HCT116 (cell line): ENCODE measurements at regions not wholly inside any gene's neighbourhood (a gene's known extent, or its start where the extent isn't known, plus 50 kb on each side); places are given as distances from the start of the nearest gene placed in this dataset.

Experiments
- CEBPB ChIP-seq: IDR thresholded peaks from 2 replicates; pipeline ENCODE4 v1.6.1; 2012; ENCODE audit warnings: low read depth
- EZH2 ChIP-seq: fragments of 200-600 bp; sonication (generic); IDR thresholded peaks from 2 replicates; pipeline ENCODE4 v1.6.1; 2017; ENCODE audit warnings: antibody characterized with exemption, mixed run types
- FOSL1 ChIP-seq: IDR thresholded peaks from 2 replicates; pipeline ENCODE4 v1.6.1; 2012; ENCODE audit warnings: low read depth
- JUND ChIP-seq: IDR thresholded peaks from 2 replicates; pipeline ENCODE4 v1.6.1; 2012
- MAX ChIP-seq: IDR thresholded peaks from 2 replicates; pipeline ENCODE4 v1.6.1; 2012
- POLR2A ChIP-seq: IDR thresholded peaks from 2 replicates; pipeline ENCODE4 v1.7.0; 2011; ENCODE audit warnings: borderline replicate concordance; ENCODE audit not compliant: insufficient read depth, insufficient read length; ENCODE audit errors: extremely low read depth
- POLR2AphosphoS5 ChIP-seq: IDR thresholded peaks from 2 replicates; pipeline ENCODE4 v1.6.1; 2011; ENCODE audit warnings: mild to moderate bottlenecking, low read depth, low read length, moderate library complexity
- SIN3A ChIP-seq: IDR thresholded peaks from 2 replicates; pipeline ENCODE4 v1.6.1; 2012; ENCODE audit warnings: low read depth
- TCF7L2 ChIP-seq: IDR thresholded peaks from 2 replicates; pipeline ENCODE4 v1.7.0; 2011; ENCODE audit warnings: borderline replicate concordance, inconsistent platforms; ENCODE audit not compliant: insufficient read depth, insufficient read length; ENCODE audit errors: extremely low read depth
- TF ChIP-seq, protein P1 (sequence below): IDR thresholded peaks from 2 replicates; pipeline ENCODE4 v1.6.1; 2012
- TF ChIP-seq, protein P2 (sequence below), 3 experiments: fragments of 200-600 bp in 1 of 3; sonication (generic) in 1 of 3; IDR thresholded peaks in 2 of 3; conservative IDR thresholded peaks in 1 of 3; 2 replicates each; pipeline ENCODE4 v1.5.1; 2012 to 2017; ENCODE audit warnings: low read depth in 2 of 3, low read length in 2 of 3, antibody characterized with exemption in 1 of 3, borderline replicate concordance in 1 of 3, control low read depth in 1 of 3, mild to moderate bottlenecking in 1 of 3, mixed read lengths in 1 of 3, mixed run types in 1 of 3, moderate library complexity in 1 of 3; ENCODE audit not compliant: insufficient read depth in 1 of 3

GRCh38 chr4:23972187-23972586, 82.3 kb upstream of the PPARGC1A start:
- TF ChIP-seq EZH2, result no peak
- TF ChIP-seq, protein P1, sequence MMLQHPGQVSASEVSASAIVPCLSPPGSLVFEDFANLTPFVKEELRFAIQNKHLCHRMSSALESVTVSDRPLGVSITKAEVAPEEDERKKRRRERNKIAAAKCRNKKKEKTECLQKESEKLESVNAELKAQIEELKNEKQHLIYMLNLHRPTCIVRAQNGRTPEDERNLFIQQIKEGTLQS, result no peak
- TF ChIP-seq, protein P2, sequence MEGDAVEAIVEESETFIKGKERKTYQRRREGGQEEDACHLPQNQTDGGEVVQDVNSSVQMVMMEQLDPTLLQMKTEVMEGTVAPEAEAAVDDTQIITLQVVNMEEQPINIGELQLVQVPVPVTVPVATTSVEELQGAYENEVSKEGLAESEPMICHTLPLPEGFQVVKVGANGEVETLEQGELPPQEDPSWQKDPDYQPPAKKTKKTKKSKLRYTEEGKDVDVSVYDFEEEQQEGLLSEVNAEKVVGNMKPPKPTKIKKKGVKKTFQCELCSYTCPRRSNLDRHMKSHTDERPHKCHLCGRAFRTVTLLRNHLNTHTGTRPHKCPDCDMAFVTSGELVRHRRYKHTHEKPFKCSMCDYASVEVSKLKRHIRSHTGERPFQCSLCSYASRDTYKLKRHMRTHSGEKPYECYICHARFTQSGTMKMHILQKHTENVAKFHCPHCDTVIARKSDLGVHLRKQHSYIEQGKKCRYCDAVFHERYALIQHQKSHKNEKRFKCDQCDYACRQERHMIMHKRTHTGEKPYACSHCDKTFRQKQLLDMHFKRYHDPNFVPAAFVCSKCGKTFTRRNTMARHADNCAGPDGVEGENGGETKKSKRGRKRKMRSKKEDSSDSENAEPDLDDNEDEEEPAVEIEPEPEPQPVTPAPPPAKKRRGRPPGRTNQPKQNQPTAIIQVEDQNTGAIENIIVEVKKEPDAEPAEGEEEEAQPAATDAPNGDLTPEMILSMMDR (IDR thresholded peaks at IDR 0.05 in 2 of 3, conservative IDR thresholded peaks at IDR 0.05 in 1 of 3; ENCODE audit: borderline replicate concordance in 1 of 3, insufficient read depth in 1 of 3, low read depth in 2 of 3, low read length in 2 of 3), result no peak
- no peak for TF ChIP-seq MAX
- TF ChIP-seq CEBPB, result no peak
- TF ChIP-seq POLR2A, result no peak
- TF ChIP-seq POLR2AphosphoS5, result no peak
- no peak for TF ChIP-seq SIN3A
- TF ChIP-seq FOSL1, result no peak
- no peak for TF ChIP-seq JUND
- no peak for TF ChIP-seq TCF7L2
